Calu3 (cell line): ENCODE measurements at regions not wholly inside any gene's neighbourhood (a gene's known extent, or its start where the extent isn't known, plus 50 kb on each side); places are given as distances from the start of the nearest gene placed in this dataset.

Experiments used
- BruUV-seq: library from RNA; stranded (reverse); fragments of 400-500 nt; replicated peaks from 2 replicates; lab custom pipeline; 2021; lab: Mats Ljungman, UMichigan
- CTCF ChIA-PET: fragments of 300-600 bp; sonication (Branson Sonifier 250); formaldehyde crosslinking; loops from one replicate; lab custom pipeline; 2022; ENCODE audit warnings: antibody characterized with exemption; lab: Charles Lee
- DNase-seq: peaks from one replicate; pipeline ENCODE4 v3.0.0; 2022
- H3K27ac Mint-ChIP-seq: one replicate; pipeline ENCODE4 v1.8.0; 2022; ENCODE audit warnings: mixed read lengths; ENCODE audit not compliant: unreplicated experiment
- H3K27me3 Mint-ChIP-seq: one replicate; pipeline ENCODE4 v1.8.0; 2022; ENCODE audit warnings: mixed read lengths; ENCODE audit not compliant: unreplicated experiment
- H3K36me3 Mint-ChIP-seq: one replicate; pipeline ENCODE4 v1.8.0; 2022; ENCODE audit warnings: mild to moderate bottlenecking, moderate library complexity, mixed read lengths; ENCODE audit not compliant: insufficient read depth, unreplicated experiment
- H3K4me1 Mint-ChIP-seq: one replicate; pipeline ENCODE4 v1.8.0; 2022; ENCODE audit warnings: mild to moderate bottlenecking, low read depth, mixed read lengths; ENCODE audit not compliant: unreplicated experiment
- H3K4me3 Mint-ChIP-seq: one replicate; pipeline ENCODE4 v1.8.0; 2022; ENCODE audit warnings: mild to moderate bottlenecking, low read depth, moderate library complexity, mixed read lengths; ENCODE audit not compliant: unreplicated experiment
- H3K9me3 Mint-ChIP-seq: one replicate; pipeline ENCODE4 v1.8.0; 2022; ENCODE audit warnings: low read depth, mixed read lengths; ENCODE audit not compliant: unreplicated experiment
- CTCF ChIP-seq: fragments of 200-600 bp; IDR thresholded peaks from one replicate; pipeline ENCODE4 v1.8.0; 2022; ENCODE audit warnings: antibody characterized with exemption; ENCODE audit not compliant: unreplicated experiment
- intact Hi-C: fragments of 100-400 bp; cut with micrococcal nuclease; formaldehyde crosslinking; loops from one replicate; pipeline ENCODE4 v1.10.0; 2022; ENCODE audit not compliant: unreplicated experiment

- no peaks in the 10 kb centered on the region for H3K4me1 Mint-ChIP-seq
- no peaks in the 10 kb centered on the region for H3K9me3 Mint-ChIP-seq
- CTCF ChIA-PET, result no interaction called here
- DNase-seq, result no peak
- H3K4me3 Mint-ChIP-seq, result no peak overlapping the region
- no peak for TF ChIP-seq CTCF
- intact Hi-C loops, result no loop called here
- H3K36me3 Mint-ChIP-seq, result no peaks in the 10 kb centered on the region
- no peaks in the 10 kb centered on the region for H3K27me3 Mint-ChIP-seq
- no TSS peak for BruUV-seq
- H3K27ac Mint-ChIP-seq, result no peak overlapping the region
Measured at GRCh38 chr5:166992108-166992507, 1299.3 kb upstream of the WWC1 start.

GRCh38 chr5:166992874-166993722 lies 1298.3 kb upstream of the WWC1 start:
- no peak for DNase-seq
- no peak for TF ChIP-seq CTCF
- H3K27ac Mint-ChIP-seq, result no peak overlapping the region
- intact Hi-C loops, result no loop called here
- CTCF ChIA-PET, result no interaction called here
- BruUV-seq, result no TSS peak
- peaks cover 2% of the 10 kb centered on the region for H3K9me3 Mint-ChIP-seq
- H3K4me3 Mint-ChIP-seq, result no peak overlapping the region
- H3K36me3 Mint-ChIP-seq, result no peaks in the 10 kb centered on the region
- H3K27me3 Mint-ChIP-seq, result no peaks in the 10 kb centered on the region
- no peaks in the 10 kb centered on the region for H3K4me1 Mint-ChIP-seq

- CTCF ChIA-PET, result no interaction called here
- H3K9me3 Mint-ChIP-seq, result peaks cover 8% of the 10 kb centered on the region
- no peaks in the 10 kb centered on the region for H3K4me1 Mint-ChIP-seq
- no peak for TF ChIP-seq CTCF
- no peak for DNase-seq
- no peaks in the 10 kb centered on the region for H3K36me3 Mint-ChIP-seq
- intact Hi-C loops, result no loop called here
- H3K27ac Mint-ChIP-seq, result no peak overlapping the region
- no peak overlapping the region for H3K4me3 Mint-ChIP-seq
- H3K27me3 Mint-ChIP-seq, result no peaks in the 10 kb centered on the region
- BruUV-seq, result no TSS peak
Measured at GRCh38 chr5:166994226-166994625, 1297.2 kb upstream of the WWC1 start.

- intact Hi-C loops, result no loop called here
- H3K36me3 Mint-ChIP-seq, result no peaks in the 10 kb centered on the region
- no TSS peak for BruUV-seq
- no peaks in the 10 kb centered on the region for H3K27me3 Mint-ChIP-seq
- H3K9me3 Mint-ChIP-seq, result peaks cover 17% of the 10 kb centered on the region
- H3K27ac Mint-ChIP-seq, result no peak overlapping the region
- no peaks in the 10 kb centered on the region for H3K4me1 Mint-ChIP-seq
- CTCF ChIA-PET, result no interaction called here
- no peak for DNase-seq
- no peak overlapping the region for H3K4me3 Mint-ChIP-seq
- TF ChIP-seq CTCF, result no peak
Measured at GRCh38 chr5:167001246-167001645, 1290.2 kb upstream of the WWC1 start.
